OCI-LY7 (cell line): ENCODE measurements at regions not wholly inside any gene's neighbourhood (a gene's known extent, or its start where the extent isn't known, plus 50 kb on each side); places are given as distances from the start of the nearest gene placed in this dataset.

ENCODE experiments used
- CTCF ChIP-seq: fragments of 200-600 bp; sonication (generic); conservative IDR thresholded peaks from 2 replicates; pipeline ENCODE4 v1.5.1; 2014; ENCODE audit warnings: mild to moderate bottlenecking, antibody characterized with exemption, low read length, moderate library complexity, mixed read lengths
- EZH2phosphoT487 ChIP-seq: fragments of 200-600 bp; sonication (generic); IDR thresholded peaks from 2 replicates; pipeline ENCODE4 v1.6.1; 2018; ENCODE audit warnings: low read depth, borderline replicate concordance, mild to moderate bottlenecking, mixed run types, antibody characterized with exemption, low read length, moderate library complexity, mixed read lengths

GRCh38 chr1:14102180-14102579 is 402.2 kb downstream of the PRDM2 start:
- TF ChIP-seq CTCF = no peak
- no peak for TF ChIP-seq EZH2phosphoT487
